HL-60 (cell line): ENCODE measurements at regions not wholly inside any gene's neighbourhood (a gene's known extent, or its start where the extent isn't known, plus 50 kb on each side); places are given as distances from the start of the nearest gene placed in this dataset.

Experiments used
- DNase-seq, 2 experiments: peaks; one replicate each; pipeline ENCODE4 v3.0.0-alpha.2; 2010 to 2020; ENCODE audit warnings: low read depth in 1 of 2, low spot score in 1 of 2
- H3K27ac ChIP-seq: fragments of 250-450 bp; sonication (Bioruptor Pico); replicated peaks from 2 replicates; pipeline ENCODE4 v1.5.1; 2020; ENCODE audit warnings: mild to moderate bottlenecking, moderate library complexity
- H3K27me3 ChIP-seq: fragments of 250-450 bp; sonication (Bioruptor Pico); 2 replicates; pipeline ENCODE4 v1.5.1; 2021; ENCODE audit warnings: mild to moderate bottlenecking, moderate library complexity; ENCODE audit not compliant: insufficient read depth, poor library complexity, severe bottlenecking
- H3K4me3 ChIP-seq: replicated peaks from 2 replicates; pipeline ENCODE4 v1.5.1; 2011; ENCODE audit warnings: mild to moderate bottlenecking, control low read depth, low read length; ENCODE audit not compliant: insufficient read depth
- GABPA ChIP-seq: IDR thresholded peaks from 2 replicates; pipeline ENCODE4 v1.6.1; 2012; ENCODE audit warnings: low read depth
- POLR2AphosphoS5 ChIP-seq: IDR thresholded peaks from 2 replicates; pipeline ENCODE4 v1.6.1; 2012; ENCODE audit warnings: low read depth
- SPI1 ChIP-seq: IDR thresholded peaks from 2 replicates; pipeline ENCODE4 v1.6.1; 2012; ENCODE audit warnings: low read depth, mild to moderate bottlenecking, borderline replicate concordance
- TF ChIP-seq, protein P1 (sequence below): IDR thresholded peaks from 2 replicates; pipeline ENCODE4 v1.6.1; 2012; ENCODE audit warnings: low read depth; ENCODE audit not compliant: insufficient replicate concordance
- TF ChIP-seq, protein P2 (sequence below): IDR thresholded peaks from one replicate; pipeline ENCODE4 v1.5.1; 2011; ENCODE audit warnings: low read length, control low read depth, inconsistent platforms; ENCODE audit not compliant: insufficient read depth

GRCh38 chr16:25633549-25633948 lies 58.2 kb upstream of the HS3ST4 start:
- TF ChIP-seq, protein P1, sequence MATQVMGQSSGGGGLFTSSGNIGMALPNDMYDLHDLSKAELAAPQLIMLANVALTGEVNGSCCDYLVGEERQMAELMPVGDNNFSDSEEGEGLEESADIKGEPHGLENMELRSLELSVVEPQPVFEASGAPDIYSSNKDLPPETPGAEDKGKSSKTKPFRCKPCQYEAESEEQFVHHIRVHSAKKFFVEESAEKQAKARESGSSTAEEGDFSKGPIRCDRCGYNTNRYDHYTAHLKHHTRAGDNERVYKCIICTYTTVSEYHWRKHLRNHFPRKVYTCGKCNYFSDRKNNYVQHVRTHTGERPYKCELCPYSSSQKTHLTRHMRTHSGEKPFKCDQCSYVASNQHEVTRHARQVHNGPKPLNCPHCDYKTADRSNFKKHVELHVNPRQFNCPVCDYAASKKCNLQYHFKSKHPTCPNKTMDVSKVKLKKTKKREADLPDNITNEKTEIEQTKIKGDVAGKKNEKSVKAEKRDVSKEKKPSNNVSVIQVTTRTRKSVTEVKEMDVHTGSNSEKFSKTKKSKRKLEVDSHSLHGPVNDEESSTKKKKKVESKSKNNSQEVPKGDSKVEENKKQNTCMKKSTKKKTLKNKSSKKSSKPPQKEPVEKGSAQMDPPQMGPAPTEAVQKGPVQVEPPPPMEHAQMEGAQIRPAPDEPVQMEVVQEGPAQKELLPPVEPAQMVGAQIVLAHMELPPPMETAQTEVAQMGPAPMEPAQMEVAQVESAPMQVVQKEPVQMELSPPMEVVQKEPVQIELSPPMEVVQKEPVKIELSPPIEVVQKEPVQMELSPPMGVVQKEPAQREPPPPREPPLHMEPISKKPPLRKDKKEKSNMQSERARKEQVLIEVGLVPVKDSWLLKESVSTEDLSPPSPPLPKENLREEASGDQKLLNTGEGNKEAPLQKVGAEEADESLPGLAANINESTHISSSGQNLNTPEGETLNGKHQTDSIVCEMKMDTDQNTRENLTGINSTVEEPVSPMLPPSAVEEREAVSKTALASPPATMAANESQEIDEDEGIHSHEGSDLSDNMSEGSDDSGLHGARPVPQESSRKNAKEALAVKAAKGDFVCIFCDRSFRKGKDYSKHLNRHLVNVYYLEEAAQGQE = no peak
- TF ChIP-seq, protein P2, sequence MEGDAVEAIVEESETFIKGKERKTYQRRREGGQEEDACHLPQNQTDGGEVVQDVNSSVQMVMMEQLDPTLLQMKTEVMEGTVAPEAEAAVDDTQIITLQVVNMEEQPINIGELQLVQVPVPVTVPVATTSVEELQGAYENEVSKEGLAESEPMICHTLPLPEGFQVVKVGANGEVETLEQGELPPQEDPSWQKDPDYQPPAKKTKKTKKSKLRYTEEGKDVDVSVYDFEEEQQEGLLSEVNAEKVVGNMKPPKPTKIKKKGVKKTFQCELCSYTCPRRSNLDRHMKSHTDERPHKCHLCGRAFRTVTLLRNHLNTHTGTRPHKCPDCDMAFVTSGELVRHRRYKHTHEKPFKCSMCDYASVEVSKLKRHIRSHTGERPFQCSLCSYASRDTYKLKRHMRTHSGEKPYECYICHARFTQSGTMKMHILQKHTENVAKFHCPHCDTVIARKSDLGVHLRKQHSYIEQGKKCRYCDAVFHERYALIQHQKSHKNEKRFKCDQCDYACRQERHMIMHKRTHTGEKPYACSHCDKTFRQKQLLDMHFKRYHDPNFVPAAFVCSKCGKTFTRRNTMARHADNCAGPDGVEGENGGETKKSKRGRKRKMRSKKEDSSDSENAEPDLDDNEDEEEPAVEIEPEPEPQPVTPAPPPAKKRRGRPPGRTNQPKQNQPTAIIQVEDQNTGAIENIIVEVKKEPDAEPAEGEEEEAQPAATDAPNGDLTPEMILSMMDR = no peak
- TF ChIP-seq SPI1 (no peak), GABPA (no peak), POLR2AphosphoS5 (no peak)
- H3K27me3 ChIP-seq = no peaks in the 10 kb centered on the region
- no peak overlapping the region for H3K4me3 ChIP-seq
- no peak for DNase-seq
- H3K27ac ChIP-seq = no peak overlapping the region

DNA sequence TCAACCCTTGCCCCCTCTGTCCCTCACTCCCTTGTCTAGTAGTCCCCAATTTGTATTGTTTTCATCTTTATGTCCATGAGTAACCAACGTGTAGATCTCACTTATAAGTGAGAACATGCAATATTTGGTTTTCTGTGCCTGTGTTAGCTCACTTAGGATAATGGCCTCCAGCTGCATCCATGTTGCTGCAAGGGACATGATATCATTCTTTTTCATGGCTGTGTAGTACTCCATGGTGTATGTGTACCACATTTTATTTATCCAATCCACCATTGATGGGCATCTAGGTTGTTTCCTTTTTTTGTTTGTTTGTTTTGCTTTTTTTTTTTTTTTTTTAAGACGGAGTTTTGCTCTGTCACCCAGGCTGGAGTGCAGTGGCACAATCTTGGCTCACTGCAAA lies 63.0 kb upstream of the HS3ST4 start:
- Histone ChIP-seq H3K4me3 (no peak overlapping the region), H3K27me3 (no peaks in the 10 kb centered on the region), H3K27ac (no peak overlapping the region)
- DNase-seq = no peak
- TF ChIP-seq POLR2AphosphoS5 = no peak
- TF ChIP-seq GABPA = no peak
- TF ChIP-seq, protein P2 = no peak
- TF ChIP-seq SPI1 = no peak
- TF ChIP-seq, protein P1 = no peak

DNA sequence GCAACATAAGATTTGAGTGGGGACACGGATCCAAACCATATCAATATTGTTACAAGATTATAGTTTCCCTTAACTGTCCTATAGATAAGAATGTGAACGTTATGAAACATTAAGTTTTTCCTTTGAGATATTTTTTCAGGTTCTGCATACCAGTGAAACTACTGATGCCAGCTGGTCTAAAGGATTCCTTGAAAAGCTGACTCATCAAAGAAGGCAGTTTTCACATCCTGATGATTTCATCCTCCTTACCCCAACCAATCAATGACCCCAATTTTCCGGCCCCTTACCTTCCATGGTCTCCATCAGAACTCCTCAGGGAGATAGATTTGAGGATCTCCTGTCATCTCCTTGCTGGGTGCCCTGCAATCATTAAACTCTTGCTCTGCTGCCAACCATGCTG lies 64.1 kb upstream of the HS3ST4 start:
- no peak overlapping the region for H3K4me3 ChIP-seq
- H3K27me3 ChIP-seq = no peaks in the 10 kb centered on the region
- DNase-seq = no peak
- H3K27ac ChIP-seq = no peak overlapping the region
- TF ChIP-seq POLR2AphosphoS5 = no peak
- TF ChIP-seq, protein P1 = no peak
- TF ChIP-seq SPI1 = no peak
- no peak for TF ChIP-seq GABPA
- TF ChIP-seq, protein P2 = no peak
